OCI-LY3 (cell line): ENCODE measurements at regions not wholly inside any gene's neighbourhood (a gene's known extent, or its start where the extent isn't known, plus 50 kb on each side); places are given as distances from the start of the nearest gene placed in this dataset.

Experiments
- EZH2phosphoT487 ChIP-seq: fragments of 200-600 bp; shearing (Covaris generic); IDR thresholded peaks from 2 replicates; pipeline ENCODE4 v1.6.1; 2018; ENCODE audit warnings: antibody characterized with exemption, mixed run types, low read depth
- TF ChIP-seq, protein P1 (sequence below): fragments of 200-600, 300-600 bp; sonication (generic); IDR thresholded peaks from 2 replicates; pipeline ENCODE4 v1.5.1; 2014; ENCODE audit warnings: antibody characterized with exemption, low read length, low read depth

DNA sequence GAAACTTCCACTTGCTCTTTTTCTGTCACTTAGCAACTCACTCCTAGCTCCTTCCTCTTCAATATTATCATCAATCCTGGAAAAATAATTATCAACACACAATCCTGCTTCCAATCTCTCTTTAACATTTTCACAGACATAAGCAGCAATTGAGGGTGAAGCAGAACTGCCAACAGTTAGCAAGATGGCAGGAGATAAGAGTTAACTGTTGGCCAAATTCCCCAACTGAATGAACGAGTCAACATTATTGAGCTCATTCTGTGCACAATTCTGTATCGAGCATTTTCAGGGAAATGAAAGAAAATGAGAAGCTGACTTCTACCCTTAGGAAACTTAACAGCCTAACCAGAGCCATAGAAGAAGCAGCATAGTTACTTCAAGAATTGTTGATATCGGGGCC lies 152.0 kb downstream of the KCNA5 start:
- TF ChIP-seq, protein P1, sequence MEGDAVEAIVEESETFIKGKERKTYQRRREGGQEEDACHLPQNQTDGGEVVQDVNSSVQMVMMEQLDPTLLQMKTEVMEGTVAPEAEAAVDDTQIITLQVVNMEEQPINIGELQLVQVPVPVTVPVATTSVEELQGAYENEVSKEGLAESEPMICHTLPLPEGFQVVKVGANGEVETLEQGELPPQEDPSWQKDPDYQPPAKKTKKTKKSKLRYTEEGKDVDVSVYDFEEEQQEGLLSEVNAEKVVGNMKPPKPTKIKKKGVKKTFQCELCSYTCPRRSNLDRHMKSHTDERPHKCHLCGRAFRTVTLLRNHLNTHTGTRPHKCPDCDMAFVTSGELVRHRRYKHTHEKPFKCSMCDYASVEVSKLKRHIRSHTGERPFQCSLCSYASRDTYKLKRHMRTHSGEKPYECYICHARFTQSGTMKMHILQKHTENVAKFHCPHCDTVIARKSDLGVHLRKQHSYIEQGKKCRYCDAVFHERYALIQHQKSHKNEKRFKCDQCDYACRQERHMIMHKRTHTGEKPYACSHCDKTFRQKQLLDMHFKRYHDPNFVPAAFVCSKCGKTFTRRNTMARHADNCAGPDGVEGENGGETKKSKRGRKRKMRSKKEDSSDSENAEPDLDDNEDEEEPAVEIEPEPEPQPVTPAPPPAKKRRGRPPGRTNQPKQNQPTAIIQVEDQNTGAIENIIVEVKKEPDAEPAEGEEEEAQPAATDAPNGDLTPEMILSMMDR, result no peak
- TF ChIP-seq EZH2phosphoT487, result no peak
